H9 (cell line): ENCODE measurements at regions not wholly inside any gene's neighbourhood (a gene's known extent, or its start where the extent isn't known, plus 50 kb on each side); places are given as distances from the start of the nearest gene placed in this dataset.
"Not testable (repeated sequence)": the region's sequence is repeated elsewhere in the genome, so short reads cannot be mapped to it uniquely, and the experiment has no call there.

Experiments
- DNase-seq: peaks from one replicate; pipeline ENCODE4 v3.0.0-alpha.2; 2017
- H2AFZ ChIP-seq: one replicate; pipeline ENCODE4 v1.6.1; 2013; ENCODE audit warnings: mild to moderate bottlenecking, low read length, control low read depth, moderate library complexity
- H2AK5ac ChIP-seq: 2 replicates; pipeline ENCODE4 v1.6.1; 2013; ENCODE audit warnings: low read length, control low read depth, mixed read lengths; ENCODE audit not compliant: insufficient read length
- H2BK120ac ChIP-seq: one replicate; pipeline ENCODE4 v1.6.1; 2013; ENCODE audit warnings: low read depth, mild to moderate bottlenecking, low read length, control low read depth, inconsistent platforms; ENCODE audit not compliant: poor library complexity, severe bottlenecking
- H2BK12ac ChIP-seq: 2 replicates; pipeline ENCODE4 v1.6.1; 2013; ENCODE audit warnings: low read length, control low read depth, mixed read lengths, low read depth; ENCODE audit not compliant: insufficient read length
- H2BK15ac ChIP-seq: 2 replicates; pipeline ENCODE4 v1.6.1; 2013; ENCODE audit warnings: low read depth, low read length, control low read depth
- H2BK20ac ChIP-seq: one replicate; pipeline ENCODE4 v1.6.1; 2013; ENCODE audit warnings: low read depth, mild to moderate bottlenecking, low read length, control low read depth, inconsistent platforms; ENCODE audit not compliant: poor library complexity, severe bottlenecking
- H2BK5ac ChIP-seq: 2 replicates; pipeline ENCODE4 v1.6.1; 2013; ENCODE audit warnings: low read length, control low read depth, mixed read lengths; ENCODE audit not compliant: insufficient read length
- H3K14ac ChIP-seq: 2 replicates; pipeline ENCODE4 v1.6.1; 2013; ENCODE audit warnings: low read length, control low read depth; ENCODE audit not compliant: insufficient read depth
- H3K18ac ChIP-seq: 2 replicates; pipeline ENCODE4 v1.6.1; 2013; ENCODE audit warnings: low read depth, mild to moderate bottlenecking, mixed read lengths, low read length, control low read depth; ENCODE audit not compliant: insufficient read length
- H3K23ac ChIP-seq: 2 replicates; pipeline ENCODE4 v1.6.1; 2013; ENCODE audit warnings: low read length, control low read depth, mixed read lengths, low read depth; ENCODE audit not compliant: insufficient read length
- H3K23me2 ChIP-seq: 2 replicates; pipeline ENCODE4 v1.6.1; 2013; ENCODE audit warnings: low read depth, mild to moderate bottlenecking, mixed read lengths, low read length, control low read depth; ENCODE audit not compliant: insufficient read length, poor library complexity, severe bottlenecking
- H3K27ac ChIP-seq: 2 replicates; pipeline ENCODE4 v1.5.1; 2013; ENCODE audit warnings: low read length, control low read depth, mixed read lengths, low read depth; ENCODE audit not compliant: insufficient read length
- H3K27me3 ChIP-seq: 2 replicates; pipeline ENCODE4 v1.6.1; 2013; ENCODE audit warnings: low read length, control low read depth, inconsistent platforms; ENCODE audit not compliant: insufficient read depth
- H3K4ac ChIP-seq: 2 replicates; pipeline ENCODE4 v1.6.1; 2013; ENCODE audit warnings: low read depth, mild to moderate bottlenecking, control low read depth, inconsistent platforms, low read length, moderate library complexity
- H3K4me1 ChIP-seq: 2 replicates; pipeline ENCODE4 v1.6.1; 2013; ENCODE audit warnings: low read length, control low read depth, inconsistent platforms; ENCODE audit not compliant: insufficient read depth
- H3K4me2 ChIP-seq: 2 replicates; pipeline ENCODE4 v1.6.1; 2013; ENCODE audit warnings: low read length, control low read depth, mixed read lengths; ENCODE audit not compliant: insufficient read length, insufficient read depth
- H3K56ac ChIP-seq: 2 replicates; pipeline ENCODE4 v1.6.1; 2013; ENCODE audit warnings: low read depth, mild to moderate bottlenecking, mixed read lengths, low read length, control low read depth; ENCODE audit not compliant: insufficient read length
- H3K79me1 ChIP-seq: 2 replicates; pipeline ENCODE4 v1.6.1; 2013; ENCODE audit warnings: low read depth, mild to moderate bottlenecking, moderate library complexity, low read length, control low read depth, inconsistent platforms; ENCODE audit not compliant: insufficient read depth, poor library complexity, severe bottlenecking
- H3K79me2 ChIP-seq: 2 replicates; pipeline ENCODE4 v1.6.1; 2013; ENCODE audit warnings: low read length, control low read depth, inconsistent platforms; ENCODE audit not compliant: insufficient read depth
- H3K9ac ChIP-seq: 2 replicates; pipeline ENCODE4 v1.6.1; 2013; ENCODE audit warnings: low read length, control low read depth, mixed read lengths; ENCODE audit not compliant: insufficient read length; ENCODE audit errors: extremely low read depth
- H3K9me3 ChIP-seq: one replicate; pipeline ENCODE4 v1.6.1; 2013; ENCODE audit warnings: low read depth, low read length, inconsistent platforms; ENCODE audit not compliant: control insufficient read depth
- H3T11ph ChIP-seq: one replicate; pipeline ENCODE4 v1.6.1; 2013; ENCODE audit warnings: mild to moderate bottlenecking, low read length, control low read depth, inconsistent platforms
- H4K20me1 ChIP-seq: one replicate; pipeline ENCODE4 v1.6.1; 2013; ENCODE audit not compliant: control insufficient read depth, insufficient read length, insufficient read depth
- H4K5ac ChIP-seq: 2 replicates; pipeline ENCODE4 v1.6.1; 2013; ENCODE audit warnings: low read depth, mild to moderate bottlenecking, mixed read lengths, low read length, control low read depth; ENCODE audit not compliant: insufficient read length
- H4K8ac ChIP-seq: replicated peaks from 2 replicates; pipeline ENCODE4 v1.6.1; 2013; ENCODE audit warnings: low read length, control low read depth, mixed read lengths, low read depth; ENCODE audit not compliant: insufficient read length
- H4K91ac ChIP-seq: 2 replicates; pipeline ENCODE4 v1.6.1; 2013; ENCODE audit warnings: low read depth, mild to moderate bottlenecking, moderate library complexity, mixed read lengths, low read length, control low read depth; ENCODE audit not compliant: insufficient read length
- H3K27ac Mint-ChIP-seq, 3 experiments: 2 replicates in 2 of 3; 3 replicates in 1 of 3; pipeline ENCODE4 v1.8.0; 2020 to 2021; ENCODE audit warnings: mixed read lengths in 3 of 3, mild to moderate bottlenecking in 1 of 3, moderate library complexity in 1 of 3
- H3K27me3 Mint-ChIP-seq: 2 replicates; pipeline ENCODE4 v1.8.0; 2021; ENCODE audit warnings: low read depth, mild to moderate bottlenecking, moderate library complexity, mixed read lengths
- H3K36me3 Mint-ChIP-seq, 3 experiments: 2 replicates in 2 of 3; 3 replicates in 1 of 3; pipeline ENCODE4 v1.8.0; 2020 to 2021; ENCODE audit warnings: low read depth in 3 of 3, mixed read lengths in 3 of 3; ENCODE audit not compliant: insufficient read depth in 1 of 3
- H3K4me1 Mint-ChIP-seq, 2 experiments: 2 replicates each; pipeline ENCODE4 v1.8.0; 2020; ENCODE audit warnings: mixed read lengths in 2 of 2
- H3K4me3 Mint-ChIP-seq, 2 experiments: 2 replicates in 1 of 2; 3 replicates in 1 of 2; pipeline ENCODE4 v1.8.0; 2020 to 2021; ENCODE audit warnings: mild to moderate bottlenecking in 2 of 2, mixed read lengths in 2 of 2, moderate library complexity in 1 of 2
- H3K9me3 Mint-ChIP-seq, 2 experiments: 2 replicates in 1 of 2; 3 replicates in 1 of 2; pipeline ENCODE4 v1.8.0; 2020; ENCODE audit warnings: mild to moderate bottlenecking in 2 of 2, mixed read lengths in 2 of 2, moderate library complexity in 1 of 2
- WGBS: extraction: QIAGEN DNeasy Blood & Tissue Kit; methylation state at CpG from one replicate; pipeline ENCODE4 v1.1.7; 2013; ENCODE audit warnings: missing lambda C conversion rate, low lambda C conversion rate, mixed read lengths; ENCODE audit not compliant: insufficient read length; ENCODE audit errors: extremely low coverage; 5-methylcytosine and 5-hydroxymethylcytosine counted together

DNA sequence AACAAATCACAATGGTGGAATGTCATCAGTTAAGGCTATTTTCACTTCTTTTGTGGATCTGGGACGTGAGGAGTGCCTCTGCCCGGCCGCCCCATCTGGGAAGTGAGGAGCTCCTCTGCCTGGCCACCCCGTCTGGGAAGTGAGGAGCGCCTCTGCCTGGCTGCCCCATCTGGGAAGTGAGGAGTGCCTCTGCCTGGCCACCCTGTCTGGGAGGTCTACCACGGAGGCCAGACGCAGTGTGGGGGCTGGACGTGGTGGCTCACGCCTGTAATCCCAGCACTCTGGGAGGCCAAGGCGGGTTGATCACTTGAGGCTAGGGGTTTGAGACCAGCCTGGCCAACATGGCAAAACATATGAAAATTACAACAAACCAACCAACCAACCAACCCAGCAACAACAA, 369.7 kb upstream of the SPATA31A5 start:
- not testable (repeated sequence) for H2AK5ac ChIP-seq, H3K56ac ChIP-seq, H3K4me3 Mint-ChIP-seq, H3K79me1 ChIP-seq, H3K27me3 Mint-ChIP-seq, H3K27ac ChIP-seq, H3T11ph ChIP-seq, H2BK12ac ChIP-seq, H2BK20ac ChIP-seq, H2BK15ac ChIP-seq, H3K23ac ChIP-seq, DNase-seq, H4K5ac ChIP-seq, H3K4me2 ChIP-seq, H3K18ac ChIP-seq, H2BK5ac ChIP-seq, H3K23me2 ChIP-seq, H3K79me2 ChIP-seq, H4K20me1 ChIP-seq, H4K91ac ChIP-seq, H3K27ac Mint-ChIP-seq, H2BK120ac ChIP-seq, H3K4me1 Mint-ChIP-seq, H3K27me3 ChIP-seq, H3K4ac ChIP-seq, H3K4me1 ChIP-seq, H2AFZ ChIP-seq, H3K14ac ChIP-seq, H3K9ac ChIP-seq, H3K9me3 ChIP-seq, H4K8ac ChIP-seq
- Mint-ChIP-seq H3K9me3 (peaks cover 83 to 92% of the 10 kb centered on the region in 2 experiments), H3K36me3 (peaks cover 0 to 18% (median 3%) of the 10 kb centered on the region in 3 experiments; a peak in 4 of 7 replicates)
- no CpG with 5 or more reads among the region's 10 CpGs for WGBS
